Liver (tissue), 8 donors: ENCODE measurements at regions not wholly inside any gene's neighbourhood (a gene's known extent, or its start where the extent isn't known, plus 50 kb on each side); places are given as distances from the start of the nearest gene placed in this dataset. TPM values are rescaled to one million over a fixed set of nuclear protein-coding genes. Genes with fewer than 3 reads are reported as not detected.
A peak's percentile ranks its signal among the peaks of the same experiment; 100 is the strongest.

Source experiments
- DNase-seq: peaks from one replicate; pipeline ENCODE4 v3.0.0-alpha.2; 2017; ENCODE audit warnings: low spot score
- H3K27ac ChIP-seq, 2 donors: one replicate each; pipeline ENCODE4 v1.7.0; 2013; ENCODE audit warnings: inconsistent platforms in 2 of 2, low read length in 2 of 2, control low read depth in 1 of 2, low read depth in 1 of 2, mild to moderate bottlenecking in 1 of 2
- H3K27me3 ChIP-seq, 4 donors: one replicate each; pipeline versions ENCODE4 v1.6.1 to v1.7.0; 2013; ENCODE audit warnings: low read length in 3 of 4, inconsistent platforms in 1 of 4, mild to moderate bottlenecking in 1 of 4, moderate library complexity in 1 of 4; ENCODE audit not compliant: control insufficient read depth in 4 of 4, insufficient read depth in 4 of 4
- H3K36me3 ChIP-seq, 4 donors: one replicate each; pipeline versions ENCODE4 v1.6.1 to v1.7.0; 2013; ENCODE audit warnings: low read length in 3 of 4, mild to moderate bottlenecking in 3 of 4, low read depth in 1 of 4, moderate library complexity in 1 of 4; ENCODE audit not compliant: control insufficient read depth in 4 of 4, insufficient read depth in 3 of 4
- H3K4me1 ChIP-seq, 4 donors: one replicate each; pipeline versions ENCODE4 v1.6.1 to v1.7.0; 2013; ENCODE audit warnings: low read length in 3 of 4, mild to moderate bottlenecking in 3 of 4, moderate library complexity in 1 of 4; ENCODE audit not compliant: control insufficient read depth in 4 of 4, insufficient read depth in 4 of 4
- H3K4me3 ChIP-seq, 3 donors: one replicate each; pipeline versions ENCODE4 v1.6.1 to v1.7.0; 2013; ENCODE audit warnings: low read length in 3 of 3, control low read depth in 1 of 3, low read depth in 1 of 3, mild to moderate bottlenecking in 1 of 3
- H3K9ac ChIP-seq, 2 donors: one replicate each; pipeline ENCODE4 v1.7.0; 2013; ENCODE audit warnings: low read length in 2 of 2, mild to moderate bottlenecking in 2 of 2, moderate library complexity in 2 of 2, control low read depth in 1 of 2, low read depth in 1 of 2
- H3K9me3 ChIP-seq, 4 donors: one replicate each; pipeline versions ENCODE4 v1.6.1 to v1.7.0; 2013; ENCODE audit warnings: low read length in 3 of 4; ENCODE audit not compliant: control insufficient read depth in 4 of 4
- HNF4A ChIP-seq, 2 donors: conservative IDR thresholded peaks; 2 replicates each; pipeline ENCODE4 v1.6.1; 2016; ENCODE audit warnings: antibody characterized with exemption in 2 of 2, mild to moderate bottlenecking in 2 of 2
- MAX ChIP-seq: IDR thresholded peaks from 2 replicates; pipeline ENCODE4 v1.6.1; 2016; ENCODE audit warnings: antibody characterized with exemption
- YY1 ChIP-seq: IDR thresholded peaks from 2 replicates; pipeline ENCODE4 v1.6.1; 2016; ENCODE audit warnings: antibody characterized with exemption, mild to moderate bottlenecking
- WGBS: extraction: QIAGEN DNeasy Blood & Tissue Kit; methylation state at CpG from one replicate; pipeline ENCODE4 v1.1.7; 2013; 5-methylcytosine and 5-hydroxymethylcytosine counted together
- small RNA-seq: library from RNA; depleted of rRNA; stranded (forward); fragments of <200 nt; gene quantifications from one replicate; pipeline ENCODE3, GENCODE V24; 2014
- TF ChIP-seq, protein P1 (sequence below): IDR thresholded peaks from 2 replicates; pipeline ENCODE4 v1.6.1; 2016; ENCODE audit warnings: antibody characterized with exemption
- donor health status: healthy.
- donor health status: healthy.
- donor health status: healthy.
- donor health status: healthy.

- peaks cover 0 to 2% (median 0%) of the 10 kb centered on the region in 4 donors for H3K27me3 ChIP-seq
- H3K36me3 ChIP-seq = peaks cover 0 to 4% (median 1%) of the 10 kb centered on the region in 4 donors
- DNase-seq = no peak
- H3K27ac ChIP-seq = no peak overlapping the region
- H3K9ac ChIP-seq = no peak overlapping the region
- WGBS = 62% methylated on average over 13 of the region's 13 CpGs
- H3K9me3 ChIP-seq = no peaks in the 10 kb centered on the region
- no peak for TF ChIP-seq MAX
- no peak for TF ChIP-seq HNF4A (conservative IDR thresholded peaks at IDR 0.05)
- no peak for TF ChIP-seq YY1
- TF ChIP-seq, protein P1, sequence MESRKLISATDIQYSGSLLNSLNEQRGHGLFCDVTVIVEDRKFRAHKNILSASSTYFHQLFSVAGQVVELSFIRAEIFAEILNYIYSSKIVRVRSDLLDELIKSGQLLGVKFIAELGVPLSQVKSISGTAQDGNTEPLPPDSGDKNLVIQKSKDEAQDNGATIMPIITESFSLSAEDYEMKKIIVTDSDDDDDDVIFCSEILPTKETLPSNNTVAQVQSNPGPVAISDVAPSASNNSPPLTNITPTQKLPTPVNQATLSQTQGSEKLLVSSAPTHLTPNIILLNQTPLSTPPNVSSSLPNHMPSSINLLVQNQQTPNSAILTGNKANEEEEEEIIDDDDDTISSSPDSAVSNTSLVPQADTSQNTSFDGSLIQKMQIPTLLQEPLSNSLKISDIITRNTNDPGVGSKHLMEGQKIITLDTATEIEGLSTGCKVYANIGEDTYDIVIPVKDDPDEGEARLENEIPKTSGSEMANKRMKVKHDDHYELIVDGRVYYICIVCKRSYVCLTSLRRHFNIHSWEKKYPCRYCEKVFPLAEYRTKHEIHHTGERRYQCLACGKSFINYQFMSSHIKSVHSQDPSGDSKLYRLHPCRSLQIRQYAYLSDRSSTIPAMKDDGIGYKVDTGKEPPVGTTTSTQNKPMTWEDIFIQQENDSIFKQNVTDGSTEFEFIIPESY = no peak
- H3K4me3 ChIP-seq = peak overlapping the region in 2 of 3 donors; percentile 44 to 50
- H3K4me1 ChIP-seq = peaks cover 6 to 21% (median 14%) of the 10 kb centered on the region in 4 donors
These were observed 144.9 kb downstream of the ERCC6L2 start for GRCh38 chr9:96020300-96020791.

Small RNAs in the stretch of these regions (small RNA-seq; reads per million reads assigned to genes)
- gene RF00019 = not detected
